H1 (cell line): ENCODE measurements at regions not wholly inside any gene's neighbourhood (a gene's known extent, or its start where the extent isn't known, plus 50 kb on each side); places are given as distances from the start of the nearest gene placed in this dataset.

Experiments
- CTCF ChIA-PET: fragments of 300-600 bp; sonication (Branson Sonifier 250); formaldehyde crosslinking; loops from one replicate; lab custom pipeline; 2021; ENCODE audit not compliant: partially characterized antibody; lab: Charles Lee
- POLR2A ChIA-PET: fragments of 300-600 bp; sonication (Branson Sonifier 250); formaldehyde crosslinking; loops from one replicate; lab custom pipeline; 2021; ENCODE audit warnings: inconsistent platforms; ENCODE audit not compliant: partially characterized antibody; lab: Charles Lee
- DNase-seq, 2 experiments: peaks; one replicate each; pipeline versions ENCODE4 v3.0.0 to v3.0.0-alpha.2; 2010 to 2022; ENCODE audit warnings: low spot score in 2 of 2, low read depth in 1 of 2, mixed read lengths in 1 of 2
- FAIRE-seq: peaks from 2 replicates; lab custom pipeline; 2011; peaks lifted over from hg19 to GRCh38; lab: Jason Lieb, UNC
- H2AFZ ChIP-seq: 2 replicates; pipeline ENCODE4 v1.8.1; 2012; ENCODE audit warnings: low read length, inconsistent platforms
- H2AK5ac ChIP-seq: 2 replicates; pipeline ENCODE4 v1.6.1; 2013; ENCODE audit warnings: low read depth, low read length
- H2BK120ac ChIP-seq: replicated peaks from 2 replicates; pipeline ENCODE3; 2013; ENCODE audit warnings: low read depth, low read length, inconsistent platforms
- H2BK12ac ChIP-seq: 2 replicates; pipeline ENCODE4 v1.6.1; 2013; ENCODE audit warnings: low read depth, low read length
- H2BK15ac ChIP-seq: 2 replicates; pipeline ENCODE4 v1.6.1; 2013; ENCODE audit warnings: low read length
- H2BK20ac ChIP-seq: 2 replicates; pipeline ENCODE4 v1.6.1; 2013; ENCODE audit warnings: low read length
- H2BK5ac ChIP-seq: 2 replicates; pipeline ENCODE4 v1.6.1; 2013; ENCODE audit warnings: low read depth, low read length
- H3K14ac ChIP-seq: 2 replicates; pipeline ENCODE4 v1.6.1; 2013; ENCODE audit warnings: inconsistent platforms; ENCODE audit not compliant: insufficient read length
- H3K18ac ChIP-seq: 2 replicates; pipeline ENCODE4 v1.6.1; 2013; ENCODE audit warnings: low read length; ENCODE audit errors: extremely low read depth
- H3K23ac ChIP-seq: 2 replicates; pipeline ENCODE4 v1.6.1; 2013; ENCODE audit warnings: inconsistent platforms; ENCODE audit not compliant: insufficient read length
- H3K23me2 ChIP-seq: 2 replicates; pipeline ENCODE4 v1.6.1; 2013; ENCODE audit warnings: low read depth, low read length
- H3K27ac ChIP-seq: 2 replicates; pipeline ENCODE4 v1.6.1; 2011; ENCODE audit warnings: low read depth, low read length, inconsistent platforms
- H3K27me3 ChIP-seq, 4 experiments: replicated peaks in 1 of 4; 1 replicate in 1 of 4; 2 replicates in 3 of 4; pipeline versions ENCODE4 v1.6.1 to v1.8.1; 2011 to 2013; ENCODE audit warnings: low read length in 3 of 4, mild to moderate bottlenecking in 3 of 4, inconsistent platforms in 2 of 4, mixed read lengths in 2 of 4, moderate library complexity in 1 of 4; ENCODE audit not compliant: control insufficient read depth in 3 of 4, insufficient read depth in 3 of 4; ENCODE audit errors: extremely low read depth in 1 of 4
- H3K36me3 ChIP-seq, 4 experiments: 2 replicates each; pipeline versions ENCODE4 v1.6.1 to v1.8.1; 2011 to 2013; ENCODE audit warnings: mild to moderate bottlenecking in 4 of 4, low read length in 3 of 4, moderate library complexity in 2 of 4, control low read depth in 1 of 4, inconsistent platforms in 1 of 4; ENCODE audit not compliant: insufficient read depth in 4 of 4, control insufficient read depth in 2 of 4
- H3K4ac ChIP-seq: replicated peaks from 2 replicates; pipeline ENCODE3; 2013; ENCODE audit warnings: low read length, low read depth, mixed read lengths, inconsistent platforms; ENCODE audit not compliant: insufficient read length
- H3K4me1 ChIP-seq, 4 experiments: replicated peaks in 1 of 4; 1 replicate in 1 of 4; 2 replicates in 3 of 4; pipeline versions ENCODE4 v1.6.1 to v1.8.1; 2011 to 2013; ENCODE audit warnings: low read length in 3 of 4, inconsistent platforms in 2 of 4, mixed read lengths in 1 of 4; ENCODE audit not compliant: insufficient read depth in 4 of 4, control insufficient read depth in 3 of 4
- H3K4me2 ChIP-seq, 2 experiments: 2 replicates each; pipeline versions ENCODE4 v1.6.1 to v1.8.1; 2011 to 2013; ENCODE audit warnings: low read depth in 2 of 2, low read length in 2 of 2, control low read depth in 1 of 2, inconsistent platforms in 1 of 2, mild to moderate bottlenecking in 1 of 2; ENCODE audit not compliant: insufficient read depth in 1 of 2
- H3K4me3 ChIP-seq, 4 experiments: fragments of 200-600, 300-600 bp in 1 of 4; sonication (generic), shearing (Covaris generic), sonication (Bioruptor Twin) in 1 of 4; 2 replicates each; pipeline versions ENCODE4 v1.5.1 to v1.8.1; 2011 to 2016; ENCODE audit warnings: low read length in 4 of 4, low read depth in 3 of 4, control low read depth in 2 of 4, inconsistent platforms in 2 of 4, mild to moderate bottlenecking in 2 of 4, mixed read lengths in 1 of 4, moderate library complexity in 1 of 4; ENCODE audit not compliant: insufficient read depth in 2 of 4; ENCODE audit errors: extremely low read depth in 1 of 4
- H3K56ac ChIP-seq: replicated peaks from 2 replicates; pipeline ENCODE3; 2013; ENCODE audit warnings: low read depth, mild to moderate bottlenecking, mixed read lengths, low read length, inconsistent platforms; ENCODE audit not compliant: insufficient read length
- H3K79me1 ChIP-seq: 2 replicates; pipeline ENCODE4 v1.6.1; 2013; ENCODE audit warnings: low read depth, low read length, control low read depth
- H3K79me2 ChIP-seq, 2 experiments: 2 replicates each; pipeline versions ENCODE4 v1.6.1 to v1.8.1; 2012 to 2013; ENCODE audit warnings: low read length in 2 of 2, mild to moderate bottlenecking in 2 of 2, inconsistent platforms in 1 of 2; ENCODE audit not compliant: insufficient read depth in 2 of 2, control insufficient read depth in 1 of 2
- H3K9ac ChIP-seq, 4 experiments: replicated peaks in 1 of 4; 1 replicate in 1 of 4; 2 replicates in 3 of 4; pipeline versions ENCODE4 v1.6.1 to v1.8.1; 2011 to 2013; ENCODE audit warnings: low read depth in 3 of 4, low read length in 3 of 4, control low read depth in 2 of 4, mild to moderate bottlenecking in 2 of 4, moderate library complexity in 2 of 4, inconsistent platforms in 1 of 4; ENCODE audit errors: extremely low read depth in 1 of 4
- H3K9me3 ChIP-seq, 2 experiments: 2 replicates each; pipeline versions ENCODE4 v1.6.1 to v1.8.1; 2012 to 2013; ENCODE audit warnings: mild to moderate bottlenecking in 2 of 2, moderate library complexity in 2 of 2, control low read depth in 1 of 2, inconsistent platforms in 1 of 2, low read depth in 1 of 2, low read length in 1 of 2, mixed read lengths in 1 of 2; ENCODE audit not compliant: insufficient read depth in 2 of 2
- H4K20me1 ChIP-seq, 2 experiments: replicated peaks in 1 of 2; 2 replicates each; pipeline versions ENCODE3 to v1.8.1; 2011 to 2013; ENCODE audit warnings: inconsistent platforms in 2 of 2, low read length in 2 of 2, mild to moderate bottlenecking in 1 of 2; ENCODE audit not compliant: insufficient read depth in 2 of 2, control insufficient read depth in 1 of 2
- H4K5ac ChIP-seq: 2 replicates; pipeline ENCODE4 v1.6.1; 2013; ENCODE audit warnings: low read length, low read depth, mixed read lengths, inconsistent platforms; ENCODE audit not compliant: insufficient read length
- H4K8ac ChIP-seq: 2 replicates; pipeline ENCODE4 v1.8.0; 2013; ENCODE audit warnings: mild to moderate bottlenecking, moderate library complexity, low read length, inconsistent platforms; ENCODE audit not compliant: insufficient read depth; ENCODE audit errors: extremely low read depth
- H4K91ac ChIP-seq: replicated peaks from 2 replicates; pipeline ENCODE3; 2013; ENCODE audit warnings: low read length, mixed read lengths, inconsistent platforms; ENCODE audit not compliant: insufficient read length
- BRCA1 ChIP-seq: IDR thresholded peaks from 2 replicates; pipeline ENCODE4 v1.6.1; 2012; ENCODE audit warnings: low read depth, low read length, improper control_type of control experiment
- CBX5 ChIP-seq: fragments of 300-800, 300-1000 bp; sonication (generic); IDR thresholded peaks from 2 replicates; pipeline ENCODE4 v1.7.1; 2016; ENCODE audit warnings: antibody characterized with exemption, low read length, low read depth
- CHD1 ChIP-seq: IDR thresholded peaks from 2 replicates; pipeline ENCODE4 v1.6.1; 2012; ENCODE audit warnings: low read depth, low read length, improper control_type of control experiment
- GABPA ChIP-seq: IDR thresholded peaks from 2 replicates; pipeline ENCODE4 v1.6.1; 2011; ENCODE audit warnings: mild to moderate bottlenecking, low read length, moderate library complexity, borderline replicate concordance; ENCODE audit not compliant: insufficient read depth
- HDAC6 ChIP-seq: IDR thresholded peaks from one replicate; pipeline ENCODE4 v1.7.1; 2012; ENCODE audit warnings: low read depth, mild to moderate bottlenecking, inconsistent platforms, low read length, moderate library complexity
- SP1 ChIP-seq: IDR thresholded peaks from 2 replicates; pipeline ENCODE4 v1.6.1; 2011; ENCODE audit warnings: low read depth, low read length
- SP2 ChIP-seq: IDR thresholded peaks from 2 replicates; pipeline ENCODE4 v1.6.1; 2012; ENCODE audit warnings: mild to moderate bottlenecking, low read length, inconsistent platforms
- SP4 ChIP-seq: IDR thresholded peaks from 2 replicates; pipeline ENCODE4 v1.6.1; 2012; ENCODE audit warnings: low read length, inconsistent platforms
- SRF ChIP-seq: IDR thresholded peaks from 2 replicates; pipeline ENCODE4 v1.6.1; 2011; ENCODE audit warnings: mild to moderate bottlenecking, low read depth, low read length, moderate library complexity
- WGBS, 2 experiments: shearing (Covaris generic) in 1 of 2; methylation state at CpG; one replicate each; pipeline versions ENCODE4 v1.1.6 to v1.1.7; 2013 to 2015; ENCODE audit warnings: low lambda C conversion rate in 2 of 2, mixed read lengths in 2 of 2, inconsistent platforms in 1 of 2, low coverage in 1 of 2, missing lambda C conversion rate in 1 of 2; ENCODE audit not compliant: insufficient replicate concordance in 2 of 2, insufficient coverage in 1 of 2, insufficient read length in 1 of 2; ENCODE audit errors: extremely low coverage in 1 of 2, missing lambda C conversion rate in 1 of 2; 5-methylcytosine and 5-hydroxymethylcytosine counted together
- TF ChIP-seq, protein P1 (sequence below), 3 experiments: IDR thresholded peaks; 1 replicate in 2 of 3; 2 replicates in 1 of 3; pipeline versions ENCODE4 v1.5.1 to v1.6.1; 2011; ENCODE audit warnings: low read length in 3 of 3, mild to moderate bottlenecking in 3 of 3, inconsistent platforms in 2 of 3, low read depth in 1 of 3, moderate library complexity in 1 of 3; ENCODE audit not compliant: insufficient read depth in 1 of 3; ENCODE audit errors: control extremely low read depth in 1 of 3
- TF ChIP-seq, protein P2 (sequence below): IDR thresholded peaks from 2 replicates; pipeline ENCODE4 v1.6.1; 2011; ENCODE audit warnings: low read depth, mild to moderate bottlenecking, low read length; ENCODE audit not compliant: insufficient read depth
- TF ChIP-seq, protein P3 (sequence below): IDR thresholded peaks from 2 replicates; pipeline ENCODE4 v1.6.1; 2011; ENCODE audit warnings: low read length, improper control_type of control experiment

DNA sequence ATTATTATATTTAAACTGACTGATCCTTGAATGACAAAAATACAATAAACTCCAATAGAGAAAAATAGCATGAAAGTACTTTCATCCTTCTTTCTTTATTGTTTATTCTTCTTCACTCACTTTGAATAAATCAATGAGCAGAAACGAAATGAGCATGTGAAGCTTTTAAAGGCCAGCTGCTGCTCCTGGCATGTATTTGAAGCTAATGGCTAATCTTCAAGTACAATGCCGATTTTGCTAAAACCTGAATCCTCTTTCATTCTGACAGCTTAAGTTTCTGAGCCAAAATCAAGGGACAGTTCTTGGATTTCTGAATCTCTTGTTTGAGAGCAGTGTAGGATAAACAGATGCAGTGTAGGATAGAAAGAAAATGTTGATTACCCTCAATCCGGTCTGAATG, 237.3 kb downstream of the CDH10 start:
- H3K23me2 ChIP-seq = no peaks in the 10 kb centered on the region
- no peak overlapping the region for H2AK5ac ChIP-seq
- no peaks in the 10 kb centered on the region for H3K27me3 ChIP-seq
- no peak overlapping the region for H4K5ac ChIP-seq
- H4K20me1 ChIP-seq = no peaks in the 10 kb centered on the region
- POLR2A ChIA-PET = no interaction called here
- H3K4ac ChIP-seq = no peak overlapping the region
- CTCF ChIA-PET = no interaction called here
- no peak for FAIRE-seq
- no peak overlapping the region for H3K23ac ChIP-seq
- H2BK20ac ChIP-seq = no peak overlapping the region
- no peak overlapping the region for H3K4me2 ChIP-seq
- no peak overlapping the region for H2AFZ ChIP-seq
- H3K18ac ChIP-seq = no peak overlapping the region
- H3K4me1 ChIP-seq = no peaks in the 10 kb centered on the region
- no peak overlapping the region for H3K27ac ChIP-seq
- H3K79me1 ChIP-seq = no peaks in the 10 kb centered on the region
- no peak overlapping the region for H2BK12ac ChIP-seq
- no peak overlapping the region for H3K56ac ChIP-seq
- H3K4me3 ChIP-seq = no peak overlapping the region
- no peaks in the 10 kb centered on the region for H3K36me3 ChIP-seq
- H3K9me3 ChIP-seq = no peaks in the 10 kb centered on the region
- H2BK5ac ChIP-seq = no peak overlapping the region
- WGBS, 2 experiments = 83% methylated on average over 3 of the region's 3 CpGs; no CpG with 5 or more reads in 1 of the 2 experiments
- no peak overlapping the region for H3K14ac ChIP-seq
- H2BK120ac ChIP-seq = no peak overlapping the region
- no peak overlapping the region for H4K91ac ChIP-seq
- no peak overlapping the region for H2BK15ac ChIP-seq
- no peak overlapping the region for H3K9ac ChIP-seq
- H3K79me2 ChIP-seq = no peaks in the 10 kb centered on the region
- no peak for DNase-seq
- H4K8ac ChIP-seq = no peak overlapping the region
- TF ChIP-seq SP4 = no peak
- TF ChIP-seq SP1 = no peak
- TF ChIP-seq SRF = no peak
- no peak for TF ChIP-seq GABPA
- TF ChIP-seq, protein P1, sequence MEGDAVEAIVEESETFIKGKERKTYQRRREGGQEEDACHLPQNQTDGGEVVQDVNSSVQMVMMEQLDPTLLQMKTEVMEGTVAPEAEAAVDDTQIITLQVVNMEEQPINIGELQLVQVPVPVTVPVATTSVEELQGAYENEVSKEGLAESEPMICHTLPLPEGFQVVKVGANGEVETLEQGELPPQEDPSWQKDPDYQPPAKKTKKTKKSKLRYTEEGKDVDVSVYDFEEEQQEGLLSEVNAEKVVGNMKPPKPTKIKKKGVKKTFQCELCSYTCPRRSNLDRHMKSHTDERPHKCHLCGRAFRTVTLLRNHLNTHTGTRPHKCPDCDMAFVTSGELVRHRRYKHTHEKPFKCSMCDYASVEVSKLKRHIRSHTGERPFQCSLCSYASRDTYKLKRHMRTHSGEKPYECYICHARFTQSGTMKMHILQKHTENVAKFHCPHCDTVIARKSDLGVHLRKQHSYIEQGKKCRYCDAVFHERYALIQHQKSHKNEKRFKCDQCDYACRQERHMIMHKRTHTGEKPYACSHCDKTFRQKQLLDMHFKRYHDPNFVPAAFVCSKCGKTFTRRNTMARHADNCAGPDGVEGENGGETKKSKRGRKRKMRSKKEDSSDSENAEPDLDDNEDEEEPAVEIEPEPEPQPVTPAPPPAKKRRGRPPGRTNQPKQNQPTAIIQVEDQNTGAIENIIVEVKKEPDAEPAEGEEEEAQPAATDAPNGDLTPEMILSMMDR (IDR thresholded peaks at IDR 0.05; ENCODE audit: control extremely low read depth in 1 of 3, insufficient read depth in 1 of 3, low read depth in 1 of 3, low read length in 3 of 3) = no peak
- no peak for TF ChIP-seq CHD1
- no peak for TF ChIP-seq SP2
- TF ChIP-seq, protein P2, sequence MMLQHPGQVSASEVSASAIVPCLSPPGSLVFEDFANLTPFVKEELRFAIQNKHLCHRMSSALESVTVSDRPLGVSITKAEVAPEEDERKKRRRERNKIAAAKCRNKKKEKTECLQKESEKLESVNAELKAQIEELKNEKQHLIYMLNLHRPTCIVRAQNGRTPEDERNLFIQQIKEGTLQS = no peak
- no peak for TF ChIP-seq CBX5
- TF ChIP-seq HDAC6 = no peak
- TF ChIP-seq BRCA1 = no peak
- TF ChIP-seq, protein P3, sequence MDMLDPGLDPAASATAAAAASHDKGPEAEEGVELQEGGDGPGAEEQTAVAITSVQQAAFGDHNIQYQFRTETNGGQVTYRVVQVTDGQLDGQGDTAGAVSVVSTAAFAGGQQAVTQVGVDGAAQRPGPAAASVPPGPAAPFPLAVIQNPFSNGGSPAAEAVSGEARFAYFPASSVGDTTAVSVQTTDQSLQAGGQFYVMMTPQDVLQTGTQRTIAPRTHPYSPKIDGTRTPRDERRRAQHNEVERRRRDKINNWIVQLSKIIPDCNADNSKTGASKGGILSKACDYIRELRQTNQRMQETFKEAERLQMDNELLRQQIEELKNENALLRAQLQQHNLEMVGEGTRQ = no peak
